ENCODE measurements at regions not wholly inside any gene's neighbourhood (a gene's known extent, or its start where the extent isn't known, plus 50 kb on each side); places are given as distances from the start of the nearest gene placed in this dataset.
"Not testable (repeated sequence)": the region's sequence is repeated elsewhere in the genome, so short reads cannot be mapped to it uniquely, and the experiment has no call there.

DNA sequence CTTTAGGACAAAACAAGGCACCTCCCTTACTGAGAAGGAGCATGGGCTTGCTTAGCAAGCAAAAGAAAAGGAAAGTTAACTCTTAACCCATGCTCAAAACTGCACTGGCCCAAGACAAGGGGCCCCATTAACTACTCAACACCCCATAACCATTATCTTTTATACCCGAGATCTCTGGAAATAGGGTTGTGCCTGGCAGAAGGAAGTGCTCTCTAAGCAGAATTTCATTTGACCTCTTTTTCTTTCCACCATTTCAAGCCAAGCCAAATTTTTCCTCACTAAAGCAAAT lies 167.2 kb downstream of the RASEF start:
- intact Hi-C loops (cut with DNase I; ENCODE audit: low total_unique reads), result no loop called here
- no peak overlapping the region for H3K4me3 ChIP-seq
- H3K36me3 ChIP-seq (ENCODE audit: low read depth, missing control alignments), result no peaks in the 10 kb centered on the region
- WGBS, 2 donors, result 41 to 43% methylated on average over 1 of the region's 1 CpG
- no peaks in the 10 kb centered on the region for H3K9me3 ChIP-seq
- DNase-seq, result no peak
- no peaks in the 10 kb centered on the region for H3K4me1 ChIP-seq
- TF ChIP-seq, protein P1, sequence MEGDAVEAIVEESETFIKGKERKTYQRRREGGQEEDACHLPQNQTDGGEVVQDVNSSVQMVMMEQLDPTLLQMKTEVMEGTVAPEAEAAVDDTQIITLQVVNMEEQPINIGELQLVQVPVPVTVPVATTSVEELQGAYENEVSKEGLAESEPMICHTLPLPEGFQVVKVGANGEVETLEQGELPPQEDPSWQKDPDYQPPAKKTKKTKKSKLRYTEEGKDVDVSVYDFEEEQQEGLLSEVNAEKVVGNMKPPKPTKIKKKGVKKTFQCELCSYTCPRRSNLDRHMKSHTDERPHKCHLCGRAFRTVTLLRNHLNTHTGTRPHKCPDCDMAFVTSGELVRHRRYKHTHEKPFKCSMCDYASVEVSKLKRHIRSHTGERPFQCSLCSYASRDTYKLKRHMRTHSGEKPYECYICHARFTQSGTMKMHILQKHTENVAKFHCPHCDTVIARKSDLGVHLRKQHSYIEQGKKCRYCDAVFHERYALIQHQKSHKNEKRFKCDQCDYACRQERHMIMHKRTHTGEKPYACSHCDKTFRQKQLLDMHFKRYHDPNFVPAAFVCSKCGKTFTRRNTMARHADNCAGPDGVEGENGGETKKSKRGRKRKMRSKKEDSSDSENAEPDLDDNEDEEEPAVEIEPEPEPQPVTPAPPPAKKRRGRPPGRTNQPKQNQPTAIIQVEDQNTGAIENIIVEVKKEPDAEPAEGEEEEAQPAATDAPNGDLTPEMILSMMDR (IDR thresholded peaks at IDR 0.05), result no peak
- no peak for TF ChIP-seq POLR2A (IDR thresholded peaks at IDR 0.05)
- H3K27me3 ChIP-seq, result no peaks in the 10 kb centered on the region
- H3K27ac ChIP-seq, result no peak overlapping the region

DNA sequence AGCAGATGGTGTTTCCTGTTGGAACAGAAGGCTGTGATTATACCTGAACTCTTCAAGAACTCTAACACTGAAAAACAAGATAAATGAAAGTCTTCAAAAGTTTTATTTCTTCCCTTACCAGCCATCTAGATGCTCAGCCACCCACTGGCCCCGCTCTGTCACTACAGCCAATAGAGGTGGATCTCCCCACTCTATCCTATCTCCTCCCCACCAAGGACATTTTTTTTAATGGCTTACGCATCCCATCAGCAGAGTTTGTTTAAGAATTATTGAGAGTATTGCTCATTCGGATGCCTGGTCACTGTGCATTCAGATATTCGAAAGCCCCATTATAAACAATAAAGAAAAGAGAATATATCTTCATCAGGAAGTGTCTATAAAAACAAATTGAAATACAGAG lies 159.4 kb downstream of the RASEF start:
- Histone ChIP-seq H3K4me1 (no peaks in the 10 kb centered on the region), H3K4me3 (no peak overlapping the region), H3K27ac (no peak overlapping the region), H3K36me3 (ENCODE audit: low read depth, missing control alignments) (no peaks in the 10 kb centered on the region), H3K27me3 (no peaks in the 10 kb centered on the region), H3K9me3 (no peaks in the 10 kb centered on the region)
- intact Hi-C loops (cut with DNase I; ENCODE audit: low total_unique reads), result no loop called here
- no peak for DNase-seq
- TF ChIP-seq, protein P1 (IDR thresholded peaks at IDR 0.05), result no peak
- no peak for TF ChIP-seq POLR2A (IDR thresholded peaks at IDR 0.05)
- 88 to 90% methylated on average over 4 of the region's 4 CpGs for WGBS, 2 donors

DNA sequence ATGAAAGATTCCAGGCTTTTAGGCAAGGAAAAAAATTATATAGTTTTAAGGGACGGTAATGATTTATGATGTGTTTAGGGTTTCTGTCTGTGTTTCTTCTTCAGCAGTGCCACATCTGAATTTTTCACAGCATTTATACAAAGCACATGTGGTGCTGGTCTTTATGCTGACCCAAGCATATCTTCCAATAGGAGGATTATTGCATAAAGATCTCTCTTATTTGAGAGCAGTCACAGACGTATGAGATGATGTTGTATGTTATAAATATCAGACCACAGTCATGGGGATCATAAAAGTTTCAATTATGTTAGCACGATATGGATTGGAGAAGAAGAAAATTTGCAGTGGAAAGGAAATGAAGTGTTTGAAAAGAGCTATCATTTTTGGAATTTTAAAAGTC lies 150.9 kb downstream of the RASEF start:
- no peak for DNase-seq
- Histone ChIP-seq H3K36me3 (ENCODE audit: low read depth, missing control alignments) (no peaks in the 10 kb centered on the region), H3K9me3 (no peaks in the 10 kb centered on the region), H3K4me1 (no peaks in the 10 kb centered on the region), H3K27ac (no peak overlapping the region), H3K4me3 (no peak overlapping the region), H3K27me3 (no peaks in the 10 kb centered on the region)
- TF ChIP-seq, protein P1 (IDR thresholded peaks at IDR 0.05), result no peak
- TF ChIP-seq POLR2A (IDR thresholded peaks at IDR 0.05), result no peak
- intact Hi-C loops (cut with DNase I; ENCODE audit: low total_unique reads), result no loop called here
- 74 to 78% methylated on average over 3 of the region's 3 CpGs for WGBS, 2 donors

DNA sequence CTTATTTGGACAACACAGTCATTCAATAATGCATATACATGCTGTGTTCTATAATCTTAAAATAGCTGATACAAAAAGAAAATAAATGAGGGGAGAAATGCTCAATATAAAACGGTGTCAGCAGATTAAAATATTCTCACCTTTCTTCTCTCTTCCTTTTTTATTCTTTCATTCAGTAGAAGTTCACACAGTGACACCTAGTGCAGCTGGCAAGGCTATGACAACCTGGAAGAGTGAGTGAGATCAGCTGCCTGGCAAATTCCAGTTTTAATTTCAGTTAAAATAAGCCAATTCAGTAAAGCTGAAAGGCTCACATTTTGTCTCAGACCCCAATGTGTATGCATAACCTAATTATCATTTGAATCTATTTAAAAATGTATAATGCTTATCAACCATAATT lies 150.3 kb downstream of the RASEF start:
- no peaks in the 10 kb centered on the region for H3K9me3 ChIP-seq
- no peaks in the 10 kb centered on the region for H3K36me3 ChIP-seq (ENCODE audit: low read depth, missing control alignments)
- TF ChIP-seq, protein P1 (IDR thresholded peaks at IDR 0.05), result no peak
- TF ChIP-seq POLR2A (IDR thresholded peaks at IDR 0.05), result no peak
- intact Hi-C loops (cut with DNase I; ENCODE audit: low total_unique reads), result no loop called here
- no peak overlapping the region for H3K27ac ChIP-seq
- H3K27me3 ChIP-seq, result no peaks in the 10 kb centered on the region
- WGBS, 2 donors, result 44 to 52% methylated on average over 1 of the region's 1 CpG
- no peak overlapping the region for H3K4me3 ChIP-seq
- DNase-seq, result no peak
- no peaks in the 10 kb centered on the region for H3K4me1 ChIP-seq

DNA sequence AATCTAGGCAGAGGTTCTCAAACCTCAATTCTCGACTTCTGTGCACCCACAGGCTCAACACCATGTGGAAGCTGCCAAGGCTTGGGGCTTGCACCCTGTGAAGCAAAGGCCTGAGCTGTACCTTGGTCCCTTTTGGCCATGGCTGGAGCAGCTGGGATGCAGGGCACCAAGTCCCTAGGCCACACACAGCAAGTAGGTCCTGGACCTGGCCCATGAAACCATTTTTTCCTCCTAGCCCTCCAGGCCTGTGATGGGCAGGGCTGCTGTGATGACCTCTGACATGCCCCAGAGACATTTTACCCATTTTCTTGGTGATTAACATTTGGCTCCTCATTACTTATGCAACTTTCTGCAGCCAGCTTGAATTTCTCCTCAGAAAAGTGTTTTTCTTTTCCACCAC lies 146.7 kb downstream of the RASEF start:
- H3K9me3 ChIP-seq; H3K27ac ChIP-seq; H3K36me3 ChIP-seq (ENCODE audit: low read depth, missing control alignments); H3K4me3 ChIP-seq; H3K27me3 ChIP-seq; H3K4me1 ChIP-seq; DNase-seq; intact Hi-C loops (cut with DNase I; ENCODE audit: low total_unique reads): not testable (repeated sequence)
- 86 to 100% methylated on average over 1 of the region's 1 CpG for WGBS, 2 donors

All from testis (tissue), 2 donors.